ENCODE measurements at regions not wholly inside any gene's neighbourhood (a gene's known extent, or its start where the extent isn't known, plus 50 kb on each side); places are given as distances from the start of the nearest gene placed in this dataset.

DNA sequence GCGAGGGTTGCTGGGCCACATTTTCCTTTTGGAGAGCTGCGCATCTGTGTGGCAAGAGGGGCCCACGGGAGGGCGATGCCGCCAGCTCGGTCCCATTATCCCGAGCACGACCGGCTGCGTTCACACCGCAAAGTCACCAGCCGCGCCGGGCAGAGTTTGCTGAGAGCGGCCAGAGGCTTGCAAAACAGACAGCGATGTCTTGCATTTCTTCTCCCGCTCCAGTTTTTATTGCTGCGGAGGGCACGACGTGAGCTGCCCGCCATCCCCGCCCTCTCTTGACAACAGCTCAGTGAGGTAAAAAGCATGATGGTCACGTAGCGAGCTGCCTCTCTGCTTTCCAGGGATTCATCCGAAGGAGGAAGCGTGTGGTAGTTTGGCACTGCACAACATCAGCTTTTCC is 102.1 kb upstream of the TENM3 start:
- TF ChIP-seq, protein P1, sequence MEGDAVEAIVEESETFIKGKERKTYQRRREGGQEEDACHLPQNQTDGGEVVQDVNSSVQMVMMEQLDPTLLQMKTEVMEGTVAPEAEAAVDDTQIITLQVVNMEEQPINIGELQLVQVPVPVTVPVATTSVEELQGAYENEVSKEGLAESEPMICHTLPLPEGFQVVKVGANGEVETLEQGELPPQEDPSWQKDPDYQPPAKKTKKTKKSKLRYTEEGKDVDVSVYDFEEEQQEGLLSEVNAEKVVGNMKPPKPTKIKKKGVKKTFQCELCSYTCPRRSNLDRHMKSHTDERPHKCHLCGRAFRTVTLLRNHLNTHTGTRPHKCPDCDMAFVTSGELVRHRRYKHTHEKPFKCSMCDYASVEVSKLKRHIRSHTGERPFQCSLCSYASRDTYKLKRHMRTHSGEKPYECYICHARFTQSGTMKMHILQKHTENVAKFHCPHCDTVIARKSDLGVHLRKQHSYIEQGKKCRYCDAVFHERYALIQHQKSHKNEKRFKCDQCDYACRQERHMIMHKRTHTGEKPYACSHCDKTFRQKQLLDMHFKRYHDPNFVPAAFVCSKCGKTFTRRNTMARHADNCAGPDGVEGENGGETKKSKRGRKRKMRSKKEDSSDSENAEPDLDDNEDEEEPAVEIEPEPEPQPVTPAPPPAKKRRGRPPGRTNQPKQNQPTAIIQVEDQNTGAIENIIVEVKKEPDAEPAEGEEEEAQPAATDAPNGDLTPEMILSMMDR (conservative IDR thresholded peaks at IDR 0.05) = no peak
- no peak for TF ChIP-seq ZFX (IDR thresholded peaks at IDR 0.05)

All from C4-2B (cell line).